Ovary (tissue), 3 donors: ENCODE measurements at regions not wholly inside any gene's neighbourhood (a gene's known extent, or its start where the extent isn't known, plus 50 kb on each side); places are given as distances from the start of the nearest gene placed in this dataset.

Experiments used
- CTCF ChIP-seq, 3 donors: fragments of 450-650 bp in 2 of 3; fragments of 200-600 bp in 1 of 3; IDR thresholded peaks; one replicate each; pipeline versions ENCODE4 v1.5.1 to v1.8.0; 2016 to 2022; ENCODE audit warnings: antibody characterized with exemption in 3 of 3, mild to moderate bottlenecking in 1 of 3
- POLR2A ChIP-seq: fragments of 450-650 bp; IDR thresholded peaks from one replicate; pipeline ENCODE4 v1.6.1; 2017; ENCODE audit warnings: antibody characterized with exemption, mild to moderate bottlenecking, moderate library complexity
- donor health status: DM: no; HTN: no; CAD: no.

- TF ChIP-seq CTCF (IDR thresholded peaks at IDR 0.05) (no peak), POLR2A (no peak)
These were observed 51.4 kb upstream of the MAP4K3 start for GRCh38 chr2:39488450-39488849.
